H1 (cell line): ENCODE measurements at regions not wholly inside any gene's neighbourhood (a gene's known extent, or its start where the extent isn't known, plus 50 kb on each side); places are given as distances from the start of the nearest gene placed in this dataset.
A peak's percentile ranks its signal among the peaks of the same experiment; 100 is the strongest.

Experiments used
- CTCF ChIA-PET: fragments of 300-600 bp; sonication (Branson Sonifier 250); formaldehyde crosslinking; loops from one replicate; lab custom pipeline; 2021; ENCODE audit not compliant: partially characterized antibody; lab: Charles Lee
- POLR2A ChIA-PET: fragments of 300-600 bp; sonication (Branson Sonifier 250); formaldehyde crosslinking; loops from one replicate; lab custom pipeline; 2021; ENCODE audit warnings: inconsistent platforms; ENCODE audit not compliant: partially characterized antibody; lab: Charles Lee
- DNase-seq, 2 experiments: peaks; one replicate each; pipeline versions ENCODE4 v3.0.0 to v3.0.0-alpha.2; 2010 to 2022; ENCODE audit warnings: low spot score in 2 of 2, low read depth in 1 of 2, mixed read lengths in 1 of 2
- FAIRE-seq: peaks from 2 replicates; lab custom pipeline; 2011; peaks lifted over from hg19 to GRCh38; lab: Jason Lieb, UNC
- H2AFZ ChIP-seq: 2 replicates; pipeline ENCODE4 v1.8.1; 2012; ENCODE audit warnings: low read length, inconsistent platforms
- H2AK5ac ChIP-seq: 2 replicates; pipeline ENCODE4 v1.6.1; 2013; ENCODE audit warnings: low read depth, low read length
- H2BK120ac ChIP-seq: replicated peaks from 2 replicates; pipeline ENCODE3; 2013; ENCODE audit warnings: low read depth, low read length, inconsistent platforms
- H2BK12ac ChIP-seq: 2 replicates; pipeline ENCODE4 v1.6.1; 2013; ENCODE audit warnings: low read depth, low read length
- H2BK15ac ChIP-seq: 2 replicates; pipeline ENCODE4 v1.6.1; 2013; ENCODE audit warnings: low read length
- H2BK20ac ChIP-seq: 2 replicates; pipeline ENCODE4 v1.6.1; 2013; ENCODE audit warnings: low read length
- H2BK5ac ChIP-seq: 2 replicates; pipeline ENCODE4 v1.6.1; 2013; ENCODE audit warnings: low read depth, low read length
- H3K14ac ChIP-seq: 2 replicates; pipeline ENCODE4 v1.6.1; 2013; ENCODE audit warnings: inconsistent platforms; ENCODE audit not compliant: insufficient read length
- H3K18ac ChIP-seq: 2 replicates; pipeline ENCODE4 v1.6.1; 2013; ENCODE audit warnings: low read length; ENCODE audit errors: extremely low read depth
- H3K23ac ChIP-seq: 2 replicates; pipeline ENCODE4 v1.6.1; 2013; ENCODE audit warnings: inconsistent platforms; ENCODE audit not compliant: insufficient read length
- H3K23me2 ChIP-seq: 2 replicates; pipeline ENCODE4 v1.6.1; 2013; ENCODE audit warnings: low read depth, low read length
- H3K27ac ChIP-seq: 2 replicates; pipeline ENCODE4 v1.6.1; 2011; ENCODE audit warnings: low read depth, low read length, inconsistent platforms
- H3K27me3 ChIP-seq, 4 experiments: replicated peaks in 1 of 4; 1 replicate in 1 of 4; 2 replicates in 3 of 4; pipeline versions ENCODE4 v1.6.1 to v1.8.1; 2011 to 2013; ENCODE audit warnings: low read length in 3 of 4, mild to moderate bottlenecking in 3 of 4, inconsistent platforms in 2 of 4, mixed read lengths in 2 of 4, moderate library complexity in 1 of 4; ENCODE audit not compliant: control insufficient read depth in 3 of 4, insufficient read depth in 3 of 4; ENCODE audit errors: extremely low read depth in 1 of 4
- H3K36me3 ChIP-seq, 4 experiments: 2 replicates each; pipeline versions ENCODE4 v1.6.1 to v1.8.1; 2011 to 2013; ENCODE audit warnings: mild to moderate bottlenecking in 4 of 4, low read length in 3 of 4, moderate library complexity in 2 of 4, control low read depth in 1 of 4, inconsistent platforms in 1 of 4; ENCODE audit not compliant: insufficient read depth in 4 of 4, control insufficient read depth in 2 of 4
- H3K4ac ChIP-seq: replicated peaks from 2 replicates; pipeline ENCODE3; 2013; ENCODE audit warnings: low read length, low read depth, mixed read lengths, inconsistent platforms; ENCODE audit not compliant: insufficient read length
- H3K4me1 ChIP-seq, 4 experiments: replicated peaks in 1 of 4; 1 replicate in 1 of 4; 2 replicates in 3 of 4; pipeline versions ENCODE4 v1.6.1 to v1.8.1; 2011 to 2013; ENCODE audit warnings: low read length in 3 of 4, inconsistent platforms in 2 of 4, mixed read lengths in 1 of 4; ENCODE audit not compliant: insufficient read depth in 4 of 4, control insufficient read depth in 3 of 4
- H3K4me2 ChIP-seq, 2 experiments: 2 replicates each; pipeline versions ENCODE4 v1.6.1 to v1.8.1; 2011 to 2013; ENCODE audit warnings: low read depth in 2 of 2, low read length in 2 of 2, control low read depth in 1 of 2, inconsistent platforms in 1 of 2, mild to moderate bottlenecking in 1 of 2; ENCODE audit not compliant: insufficient read depth in 1 of 2
- H3K4me3 ChIP-seq, 4 experiments: fragments of 200-600, 300-600 bp in 1 of 4; sonication (generic), shearing (Covaris generic), sonication (Bioruptor Twin) in 1 of 4; 2 replicates each; pipeline versions ENCODE4 v1.5.1 to v1.8.1; 2011 to 2016; ENCODE audit warnings: low read length in 4 of 4, low read depth in 3 of 4, control low read depth in 2 of 4, inconsistent platforms in 2 of 4, mild to moderate bottlenecking in 2 of 4, mixed read lengths in 1 of 4, moderate library complexity in 1 of 4; ENCODE audit not compliant: insufficient read depth in 2 of 4; ENCODE audit errors: extremely low read depth in 1 of 4
- H3K56ac ChIP-seq: replicated peaks from 2 replicates; pipeline ENCODE3; 2013; ENCODE audit warnings: low read depth, mild to moderate bottlenecking, mixed read lengths, low read length, inconsistent platforms; ENCODE audit not compliant: insufficient read length
- H3K79me1 ChIP-seq: 2 replicates; pipeline ENCODE4 v1.6.1; 2013; ENCODE audit warnings: low read depth, low read length, control low read depth
- H3K79me2 ChIP-seq, 2 experiments: 2 replicates each; pipeline versions ENCODE4 v1.6.1 to v1.8.1; 2012 to 2013; ENCODE audit warnings: low read length in 2 of 2, mild to moderate bottlenecking in 2 of 2, inconsistent platforms in 1 of 2; ENCODE audit not compliant: insufficient read depth in 2 of 2, control insufficient read depth in 1 of 2
- H3K9ac ChIP-seq, 4 experiments: replicated peaks in 1 of 4; 1 replicate in 1 of 4; 2 replicates in 3 of 4; pipeline versions ENCODE4 v1.6.1 to v1.8.1; 2011 to 2013; ENCODE audit warnings: low read depth in 3 of 4, low read length in 3 of 4, control low read depth in 2 of 4, mild to moderate bottlenecking in 2 of 4, moderate library complexity in 2 of 4, inconsistent platforms in 1 of 4; ENCODE audit errors: extremely low read depth in 1 of 4
- H3K9me3 ChIP-seq, 2 experiments: 2 replicates each; pipeline versions ENCODE4 v1.6.1 to v1.8.1; 2012 to 2013; ENCODE audit warnings: mild to moderate bottlenecking in 2 of 2, moderate library complexity in 2 of 2, control low read depth in 1 of 2, inconsistent platforms in 1 of 2, low read depth in 1 of 2, low read length in 1 of 2, mixed read lengths in 1 of 2; ENCODE audit not compliant: insufficient read depth in 2 of 2
- H4K20me1 ChIP-seq, 2 experiments: replicated peaks in 1 of 2; 2 replicates each; pipeline versions ENCODE3 to v1.8.1; 2011 to 2013; ENCODE audit warnings: inconsistent platforms in 2 of 2, low read length in 2 of 2, mild to moderate bottlenecking in 1 of 2; ENCODE audit not compliant: insufficient read depth in 2 of 2, control insufficient read depth in 1 of 2
- H4K5ac ChIP-seq: 2 replicates; pipeline ENCODE4 v1.6.1; 2013; ENCODE audit warnings: low read length, low read depth, mixed read lengths, inconsistent platforms; ENCODE audit not compliant: insufficient read length
- H4K8ac ChIP-seq: 2 replicates; pipeline ENCODE4 v1.8.0; 2013; ENCODE audit warnings: mild to moderate bottlenecking, moderate library complexity, low read length, inconsistent platforms; ENCODE audit not compliant: insufficient read depth; ENCODE audit errors: extremely low read depth
- H4K91ac ChIP-seq: replicated peaks from 2 replicates; pipeline ENCODE3; 2013; ENCODE audit warnings: low read length, mixed read lengths, inconsistent platforms; ENCODE audit not compliant: insufficient read length
- KDM1A ChIP-seq: fragments of 200-600, 300-600 bp; sonication (generic); IDR thresholded peaks from 2 replicates; pipeline ENCODE4 v1.7.1; 2016; ENCODE audit warnings: mild to moderate bottlenecking, low read length, borderline replicate concordance
- TBP ChIP-seq: IDR thresholded peaks from 2 replicates; pipeline ENCODE4 v1.6.1; 2011; ENCODE audit warnings: low read depth, low read length, improper control_type of control experiment

DNA sequence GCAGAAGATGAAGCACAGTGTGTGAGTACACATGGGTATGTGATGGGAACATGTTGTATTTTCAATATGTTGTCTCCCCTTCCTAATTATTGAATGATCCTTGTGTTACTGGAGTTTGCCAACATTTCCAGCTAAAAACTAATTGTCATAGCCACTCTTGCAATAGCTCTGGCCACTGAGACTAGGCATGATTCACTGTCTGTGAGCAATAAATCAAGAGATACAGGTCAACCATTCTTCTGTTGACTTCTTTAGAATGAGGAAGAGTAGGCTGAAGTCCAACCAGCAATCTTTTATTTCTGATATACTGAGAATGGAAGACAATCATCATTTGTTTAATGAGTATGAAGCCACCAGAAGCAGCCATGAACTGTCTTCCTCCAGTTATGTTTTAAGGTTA lies 413.9 kb downstream of the SLITRK5 start:
- no peak for FAIRE-seq
- no peak overlapping the region for H3K18ac ChIP-seq
- H3K9ac ChIP-seq = no peak overlapping the region
- no peaks in the 10 kb centered on the region for H3K27me3 ChIP-seq
- ChIA-PET POLR2A (no interaction called here), CTCF (no interaction called here)
- no peaks in the 10 kb centered on the region for H4K20me1 ChIP-seq
- H3K4me1 ChIP-seq = no peaks in the 10 kb centered on the region
- H3K27ac ChIP-seq = no peak overlapping the region
- no peak overlapping the region for H3K4me3 ChIP-seq
- no peak overlapping the region for H3K14ac ChIP-seq
- H3K23me2 ChIP-seq = no peaks in the 10 kb centered on the region
- no peak overlapping the region for H3K23ac ChIP-seq
- 0 out of 2 replicates have a peak overlapping the region, but pooled peaks have one; percentile 23 for H2AFZ ChIP-seq
- no peak overlapping the region for H4K91ac ChIP-seq
- H3K4ac ChIP-seq = no peak overlapping the region
- no peak overlapping the region for H3K56ac ChIP-seq
- no peak overlapping the region for H2BK120ac ChIP-seq
- H4K8ac ChIP-seq = no peak overlapping the region
- H2BK12ac ChIP-seq = no peak overlapping the region
- no peaks in the 10 kb centered on the region for H3K9me3 ChIP-seq
- H2BK20ac ChIP-seq = no peak overlapping the region
- no peak overlapping the region for H4K5ac ChIP-seq
- H2BK5ac ChIP-seq = no peak overlapping the region
- no peaks in the 10 kb centered on the region for H3K79me1 ChIP-seq
- no peak overlapping the region for H3K4me2 ChIP-seq
- no peaks in the 10 kb centered on the region for H3K79me2 ChIP-seq
- no peak overlapping the region for H2BK15ac ChIP-seq
- DNase-seq = no peak
- no peaks in the 10 kb centered on the region for H3K36me3 ChIP-seq
- H2AK5ac ChIP-seq = no peak overlapping the region
- TF ChIP-seq KDM1A (no peak), TBP (no peak)
